ENCODE measurements at regions not wholly inside any gene's neighbourhood (a gene's known extent, or its start where the extent isn't known, plus 50 kb on each side); places are given as distances from the start of the nearest gene placed in this dataset.
"Not testable (repeated sequence)": the region's sequence is repeated elsewhere in the genome, so short reads cannot be mapped to it uniquely, and the experiment has no call there.

DNA sequence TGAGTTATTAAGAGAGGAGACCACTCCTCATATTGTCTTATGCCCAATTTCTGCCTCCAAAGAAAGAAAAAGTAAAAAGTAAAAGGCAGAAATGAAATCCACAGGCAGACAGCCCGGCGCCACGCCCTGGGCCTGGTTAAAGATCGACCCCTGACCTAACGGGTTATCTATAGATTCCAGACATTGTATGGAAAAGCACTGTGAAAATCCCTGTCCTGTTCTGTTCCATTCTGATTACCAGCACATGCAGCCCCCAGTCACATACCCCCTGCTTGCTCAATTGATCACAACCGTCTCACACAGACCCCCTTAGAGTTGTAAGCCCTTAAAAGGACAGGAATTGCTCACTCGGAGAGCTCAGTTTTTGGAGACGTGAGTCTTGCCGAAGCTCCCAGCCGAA lies 1086.6 kb upstream of the INTU start:
- not testable (repeated sequence) for DNase-seq

DNA sequence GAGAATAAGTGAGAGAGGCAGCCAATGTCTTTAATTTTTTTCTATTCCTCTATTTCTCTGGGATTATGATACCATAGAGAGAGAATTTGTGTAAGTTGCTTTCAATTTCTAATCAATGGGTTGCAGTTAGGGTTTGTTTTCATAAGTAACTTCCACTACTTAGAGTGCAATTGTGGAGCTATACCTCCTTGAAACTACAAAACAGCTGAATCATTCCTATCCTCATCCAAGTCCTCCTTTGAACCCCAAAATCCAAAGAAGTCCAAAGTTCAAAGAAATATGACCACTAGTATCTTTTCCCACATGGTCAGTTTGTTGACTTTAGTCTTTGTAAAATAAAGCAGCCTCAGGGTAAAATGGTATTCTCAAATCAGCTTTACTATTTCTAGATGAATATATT lies 1085.4 kb upstream of the INTU start:
- no peak for DNase-seq

DNA sequence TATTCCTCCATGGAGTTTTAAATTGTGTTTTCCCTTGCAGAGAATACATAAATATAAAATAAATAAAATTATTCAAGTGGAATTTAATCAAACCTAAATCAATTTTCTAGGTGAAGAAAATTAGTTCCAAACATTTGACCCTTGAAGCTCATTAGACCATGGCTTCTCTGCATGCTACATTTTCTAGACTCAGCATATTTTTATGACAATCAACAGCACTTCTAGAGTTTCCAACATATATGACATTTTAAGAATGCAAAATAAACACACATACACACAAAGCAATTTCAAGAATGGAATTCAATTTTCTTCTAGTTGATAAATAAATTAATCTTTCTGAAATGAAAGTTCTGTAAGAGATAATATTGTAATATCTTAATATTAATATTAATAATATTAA lies 1083.9 kb upstream of the INTU start:
- DNase-seq = no peak

DNA sequence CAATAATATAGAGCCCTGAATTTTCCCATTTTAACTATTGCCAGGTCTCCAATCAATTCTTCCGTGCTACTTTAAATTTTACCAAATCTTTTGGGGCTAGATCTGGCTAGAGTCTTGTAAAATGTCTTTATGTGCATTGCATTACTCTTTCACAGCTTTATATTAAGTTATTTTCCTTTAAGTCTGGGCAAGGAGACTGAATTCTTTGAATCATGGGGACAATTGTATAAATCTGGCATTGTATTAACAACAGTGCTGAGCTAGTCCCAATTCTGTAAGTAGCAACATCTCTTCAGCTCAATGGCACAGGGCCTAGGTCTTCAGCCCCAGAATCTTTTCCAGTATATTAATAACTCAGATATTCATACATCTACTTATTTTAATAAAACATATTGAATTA lies 1080.4 kb upstream of the INTU start:
- no peak for DNase-seq

DNA sequence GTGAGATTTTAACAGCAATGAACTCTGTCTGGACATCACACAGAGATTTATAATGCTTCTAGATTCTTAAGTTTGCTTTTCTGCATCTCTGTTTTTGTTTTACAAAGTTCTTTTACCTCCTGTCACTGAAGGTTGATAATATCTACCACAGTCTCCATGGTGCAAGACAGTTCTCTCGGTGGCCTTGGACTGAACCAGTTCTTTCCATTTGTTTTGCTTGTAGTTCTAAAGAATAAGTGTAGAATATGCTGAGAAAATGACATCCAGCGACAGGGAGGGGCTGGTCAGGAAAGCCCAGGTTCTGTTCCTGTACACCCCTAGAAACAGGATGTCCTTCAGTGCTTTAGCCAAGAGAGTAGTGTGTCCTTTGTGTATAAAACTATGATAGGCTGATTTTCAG lies 1079.5 kb upstream of the INTU start:
- DNase-seq = no peak

DNA sequence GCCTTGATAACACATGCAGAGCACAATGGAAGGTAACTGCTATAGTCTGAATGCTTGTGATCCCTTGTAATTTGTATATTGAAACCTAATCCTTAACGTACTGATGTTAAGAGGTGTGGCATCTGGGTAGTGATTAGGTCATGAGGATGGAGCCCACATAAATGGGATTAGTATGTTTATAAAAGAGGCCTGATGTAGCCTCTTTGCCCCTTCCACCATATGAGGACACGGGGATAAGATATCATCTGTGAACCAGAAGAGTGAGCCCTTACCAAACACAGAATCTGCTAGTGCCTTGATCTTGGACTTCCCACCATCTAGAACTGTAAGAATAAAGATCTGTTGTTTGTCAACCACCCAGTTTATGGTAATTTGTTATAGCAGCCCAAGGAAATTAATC lies 1074.2 kb upstream of the INTU start:
- DNase-seq = no peak

DNA sequence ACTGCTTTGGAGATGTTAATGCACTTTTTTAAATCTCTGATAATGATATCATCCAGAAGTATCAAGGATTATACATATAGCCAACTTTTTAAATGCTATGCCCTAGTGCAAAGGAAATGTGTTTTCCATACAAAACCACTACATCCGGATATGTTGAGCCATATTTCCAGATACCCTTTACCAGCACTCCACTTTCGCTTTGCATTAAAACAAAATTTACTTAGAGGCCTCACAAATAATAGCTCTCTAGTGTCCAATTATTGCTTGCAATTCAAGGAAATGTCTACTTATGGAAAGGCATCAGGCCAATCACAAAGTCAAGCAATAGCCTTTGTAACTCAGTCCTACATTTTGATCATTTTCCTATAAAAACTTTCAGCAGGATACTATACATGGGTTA lies 1072.8 kb upstream of the INTU start:
- DNase-seq = no peak

DNA sequence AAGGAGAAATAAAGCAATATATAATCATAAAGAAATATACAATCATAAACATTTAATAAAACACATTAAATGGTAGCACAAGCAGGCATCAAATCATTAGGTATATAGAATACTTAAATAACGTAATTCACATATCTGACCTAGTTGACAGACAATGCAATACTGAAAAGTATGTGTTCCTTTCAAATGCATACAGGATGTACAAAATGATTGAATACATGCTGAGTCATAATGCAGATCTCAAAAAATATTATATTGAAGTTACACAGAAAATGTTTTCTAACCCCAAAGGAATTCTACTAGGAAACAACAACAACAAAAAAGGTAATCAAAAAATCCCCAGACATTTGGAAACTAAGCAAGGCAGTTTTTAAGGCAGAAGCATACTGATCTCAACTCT lies 1072.0 kb upstream of the INTU start:
- no peak for DNase-seq

DNA sequence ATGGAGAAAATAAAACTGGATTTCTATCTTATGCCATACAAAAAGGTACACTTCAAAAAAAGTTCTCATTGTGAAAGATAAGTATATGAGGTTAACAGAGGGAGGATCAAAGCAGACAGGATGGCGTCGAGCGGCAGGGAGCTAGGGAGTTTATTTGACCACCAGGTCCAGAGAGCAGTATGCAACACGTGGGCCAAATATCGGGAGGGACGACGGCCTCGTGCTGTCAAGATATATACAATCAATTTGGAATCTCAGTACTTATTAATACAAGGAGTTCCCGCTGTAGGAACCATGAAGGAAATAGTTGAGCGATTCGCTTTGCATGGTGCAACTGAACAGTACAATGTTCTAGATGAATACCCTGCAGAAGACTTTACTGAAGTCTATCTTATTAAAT lies 1069.4 kb upstream of the INTU start:
- DNase-seq = no peak

DNA sequence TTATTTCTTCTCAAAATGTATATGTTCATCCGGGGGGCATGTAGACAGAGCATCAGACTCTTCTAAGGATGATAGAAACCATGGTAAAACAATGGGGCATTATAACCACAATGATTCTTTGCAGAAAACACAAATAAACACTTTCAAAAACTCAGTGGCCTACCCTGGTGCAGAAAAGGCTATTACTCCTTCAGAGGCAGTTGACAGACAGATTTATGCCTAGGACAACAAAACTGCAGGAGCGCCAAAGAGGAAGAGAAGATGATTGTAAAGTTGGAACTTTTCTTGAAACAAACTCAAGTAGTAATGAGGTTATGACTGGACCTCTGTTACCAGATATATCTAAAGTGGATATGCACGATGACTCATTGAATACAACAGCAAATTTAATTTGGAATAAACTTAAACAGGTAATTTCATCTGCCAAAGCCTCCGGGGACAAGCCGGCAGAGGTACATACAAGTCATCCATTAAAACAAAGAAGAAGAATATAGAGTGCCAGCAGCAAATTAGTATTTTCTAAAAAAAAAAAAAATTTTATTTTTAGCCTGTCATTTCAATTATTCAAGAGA lies 1068.4 kb upstream of the INTU start:
- no peak for DNase-seq

DNA sequence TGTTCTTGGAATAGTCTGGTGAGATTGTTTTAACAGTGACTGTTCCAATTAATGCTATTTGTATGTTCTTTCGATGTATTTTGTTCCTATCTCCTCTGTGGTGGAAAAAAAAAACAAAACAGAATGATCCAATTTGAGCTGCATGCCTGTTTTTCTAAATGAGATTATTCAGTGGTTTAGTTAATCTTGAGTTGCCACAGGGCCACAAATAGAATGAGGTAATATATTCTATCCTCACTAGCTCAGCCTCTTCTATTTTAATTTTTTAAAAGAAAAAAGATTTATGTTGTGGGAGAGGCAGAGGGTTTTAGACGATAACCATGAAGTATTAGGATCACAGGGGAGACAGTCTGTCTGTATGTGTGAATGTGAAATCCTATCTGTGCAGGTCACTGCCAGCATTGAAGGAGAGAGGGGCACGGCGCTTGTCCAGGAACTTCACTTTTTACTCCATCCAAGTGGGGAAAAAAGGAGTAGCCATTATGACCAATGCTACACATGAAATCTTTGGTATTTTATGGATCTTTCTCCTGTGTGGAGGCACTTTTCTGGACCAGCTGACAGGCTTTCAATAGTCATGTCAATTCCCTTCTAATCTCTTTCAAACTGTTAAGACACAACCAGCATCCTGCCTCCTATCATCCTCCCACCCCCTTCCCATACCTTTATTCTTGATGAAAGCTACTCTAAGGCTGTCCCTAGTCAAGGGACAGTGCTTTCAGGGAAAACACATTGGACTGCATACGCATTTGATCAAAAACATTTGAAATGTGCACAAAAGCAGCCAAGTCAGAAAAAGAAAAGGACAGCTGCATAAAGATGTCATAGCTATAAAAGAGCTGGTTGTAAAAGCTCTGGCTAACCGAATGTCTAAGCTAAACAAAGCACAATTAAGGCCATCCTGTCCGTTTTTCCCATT lies 1063.8 kb upstream of the INTU start:
- no peak for DNase-seq

DNA sequence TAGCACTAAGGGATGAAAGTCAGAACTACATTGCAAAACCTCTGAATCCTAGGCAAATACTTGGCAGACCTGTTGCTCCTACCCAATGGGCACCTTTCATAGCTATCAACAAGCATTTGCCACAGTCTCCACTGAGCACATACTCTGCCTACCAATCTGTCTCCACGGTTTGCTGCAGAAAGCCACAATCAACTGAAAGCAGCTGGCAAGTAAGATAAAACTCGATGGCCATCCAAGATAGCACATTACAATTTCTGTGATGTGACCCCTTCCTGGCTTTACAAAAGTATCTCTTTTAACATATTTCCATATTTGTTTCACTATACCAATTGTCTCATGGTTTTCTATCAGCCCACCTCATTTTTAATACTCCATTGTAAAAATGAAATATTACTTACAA lies 1060.5 kb upstream of the INTU start:
- no peak for DNase-seq

DNA sequence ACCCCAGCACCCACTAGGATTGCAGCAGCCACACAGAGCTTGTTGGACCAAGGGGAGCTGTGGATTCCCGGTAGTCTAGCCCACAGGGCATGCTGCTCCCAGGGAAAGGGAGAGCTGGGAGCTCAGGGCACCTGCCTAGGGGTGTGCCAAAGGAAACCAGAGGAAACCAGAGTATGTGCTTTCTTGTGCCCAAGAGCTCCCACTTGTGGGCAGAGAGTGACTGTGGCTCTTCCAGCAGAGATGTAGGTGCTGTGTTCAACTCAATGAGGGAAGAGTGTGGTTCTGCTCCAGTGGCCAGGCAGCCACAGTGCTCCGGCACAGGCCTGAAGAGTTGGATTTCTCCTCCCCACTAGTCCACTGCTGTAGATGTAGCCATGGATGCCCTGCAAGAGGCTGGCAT lies 1050.0 kb upstream of the INTU start:
- DNase-seq = no peak

DNA sequence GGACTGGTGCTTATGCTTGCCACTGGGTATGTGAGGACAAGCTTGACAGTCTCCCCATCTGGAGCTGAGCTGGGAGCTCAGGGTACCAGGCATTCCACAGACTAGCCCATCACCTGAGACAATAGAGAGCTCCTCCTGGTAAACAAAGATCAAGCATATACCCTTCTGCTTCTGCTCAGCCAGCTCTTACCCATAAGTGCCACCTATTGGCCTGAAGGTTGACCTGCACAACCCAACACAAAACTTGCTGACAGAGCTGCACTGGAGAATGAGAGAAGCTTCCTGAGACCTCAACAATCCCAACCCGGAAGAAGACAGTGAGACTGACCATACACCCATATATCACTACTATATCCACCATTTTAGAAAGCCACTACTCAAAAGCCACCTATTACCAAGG lies 1049.2 kb upstream of the INTU start:
- DNase-seq = no peak

DNA sequence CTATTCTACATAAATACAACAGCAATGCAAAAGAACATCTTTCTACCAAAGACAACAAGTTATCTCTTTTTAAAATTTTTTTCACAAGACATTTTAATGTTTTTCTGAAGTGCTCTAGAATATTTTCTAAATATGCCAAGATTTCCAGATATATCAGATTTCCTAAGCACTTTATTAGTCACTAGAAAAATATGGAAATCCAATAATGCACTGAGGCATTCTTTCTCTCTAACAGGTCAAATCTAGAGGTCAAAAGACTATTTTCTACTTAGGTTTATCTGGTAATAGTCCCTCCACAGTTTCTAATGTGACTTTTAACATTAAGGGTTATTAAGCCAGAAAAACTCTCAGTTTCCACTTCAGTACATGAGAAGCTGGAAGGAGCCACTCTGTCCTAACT lies 1041.2 kb upstream of the INTU start:
- no peak for DNase-seq

DNA sequence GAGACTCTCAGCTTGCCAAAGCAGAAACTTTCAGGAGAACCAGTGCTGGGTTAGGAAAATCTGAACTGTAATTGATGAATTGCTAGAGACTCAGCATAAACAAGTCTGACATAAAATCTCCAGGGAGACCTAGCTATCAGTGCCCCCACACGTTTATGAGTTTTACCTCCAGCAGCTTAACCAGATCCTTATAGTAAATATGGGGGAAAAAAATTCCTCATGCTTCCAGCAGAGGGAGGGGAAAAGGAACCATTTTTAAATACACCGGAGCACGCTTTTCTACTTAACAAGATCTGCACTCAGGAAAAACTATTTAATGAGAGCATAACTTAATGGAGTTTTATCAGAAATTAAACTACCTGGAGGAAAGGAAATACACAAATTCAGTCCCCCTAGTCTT lies 1040.7 kb upstream of the INTU start:
- no peak for DNase-seq

DNA sequence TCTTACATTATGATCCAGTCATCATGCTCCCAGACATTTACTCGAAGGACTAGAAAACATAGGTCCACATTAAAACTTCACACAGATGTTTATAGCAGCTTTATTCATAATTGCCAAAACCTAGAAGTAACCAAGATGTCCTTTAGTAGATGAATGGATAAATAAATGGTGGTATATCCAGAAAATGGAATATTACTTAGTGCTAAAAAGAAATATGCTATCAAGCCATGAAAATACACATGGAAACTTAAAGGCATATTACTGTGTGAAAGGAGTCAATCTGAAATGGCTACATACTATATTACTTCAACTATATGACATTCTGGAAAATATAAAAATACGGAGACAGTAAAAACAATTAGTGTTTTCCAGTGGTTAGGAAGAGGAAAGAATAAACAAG lies 1039.1 kb upstream of the INTU start:
- no peak for DNase-seq

DNA sequence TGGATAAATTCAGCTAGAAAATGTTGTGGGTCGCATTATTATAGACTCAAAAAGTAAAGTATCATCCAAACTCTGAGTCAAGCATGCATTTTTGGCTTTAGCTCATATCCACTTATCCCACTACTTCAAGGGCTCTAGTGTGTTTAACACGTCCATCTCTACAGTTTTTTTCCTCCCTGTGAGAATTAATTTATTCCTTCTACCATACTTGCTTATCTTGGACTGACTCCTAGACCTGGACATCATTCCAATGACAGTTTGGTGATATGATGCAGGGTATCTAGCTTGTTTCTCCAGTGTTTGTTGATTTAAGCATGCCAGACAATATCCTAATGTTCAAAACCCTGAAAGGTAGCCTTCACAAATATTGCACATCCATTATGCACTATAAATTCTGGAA lies 1037.1 kb upstream of the INTU start:
- DNase-seq = no peak

DNA sequence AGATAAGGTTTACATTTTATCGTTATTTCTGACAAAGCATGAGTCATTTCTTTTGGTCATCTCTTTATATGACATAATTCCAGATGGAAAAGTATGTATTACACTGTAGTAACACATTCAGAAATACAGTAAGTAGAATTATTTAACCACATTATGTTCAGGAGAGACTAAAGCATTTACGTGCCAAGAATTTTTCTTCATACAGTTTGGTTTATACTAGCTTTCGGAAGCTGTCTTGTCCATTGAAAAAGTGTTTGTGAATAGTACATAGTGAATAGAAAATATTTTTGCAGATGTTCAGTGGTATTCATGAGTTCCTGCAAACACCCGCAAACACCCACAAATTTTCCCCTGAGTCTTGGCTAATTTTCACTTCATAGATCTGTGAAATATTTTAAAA lies 1033.0 kb upstream of the INTU start:
- DNase-seq = no peak

DNA sequence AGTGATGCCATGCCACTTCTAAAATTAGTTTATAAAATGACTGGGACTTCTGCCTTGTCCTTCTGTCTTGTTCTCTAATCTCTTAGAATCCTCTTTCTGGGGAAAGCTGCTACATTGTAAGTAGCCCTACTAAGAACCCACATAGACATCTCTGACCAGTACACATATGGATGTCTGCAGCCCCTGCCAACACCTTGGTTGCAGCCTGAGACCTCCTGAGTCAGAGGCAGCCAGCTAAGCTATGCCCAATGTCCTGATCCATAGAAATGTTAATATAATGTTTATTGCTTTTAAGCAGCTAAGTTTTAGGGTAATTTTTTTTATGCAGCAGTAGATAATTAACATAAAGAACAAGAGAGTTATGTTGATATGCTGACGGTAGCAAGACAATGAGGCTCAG lies 1029.5 kb upstream of the INTU start:
- DNase-seq = no peak

DNA sequence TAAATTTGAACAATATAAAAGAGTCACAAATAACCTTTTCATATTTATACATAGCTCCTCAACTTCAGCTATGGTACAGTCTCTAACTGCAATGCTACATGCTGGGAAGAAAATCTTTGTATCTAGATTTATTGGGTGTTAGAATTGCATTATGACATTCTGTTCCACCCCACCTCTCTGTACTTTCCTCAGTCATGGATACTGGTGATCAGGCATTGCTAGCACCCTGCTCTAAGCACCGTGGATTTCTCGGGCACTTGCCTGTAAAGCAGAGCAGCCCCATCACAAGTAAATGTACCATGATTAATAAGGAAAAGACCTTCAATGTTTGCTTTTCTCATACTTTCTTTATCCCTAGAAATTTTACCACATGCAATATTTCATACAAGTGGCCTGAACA lies 1028.9 kb upstream of the INTU start:
- no peak for DNase-seq

DNA sequence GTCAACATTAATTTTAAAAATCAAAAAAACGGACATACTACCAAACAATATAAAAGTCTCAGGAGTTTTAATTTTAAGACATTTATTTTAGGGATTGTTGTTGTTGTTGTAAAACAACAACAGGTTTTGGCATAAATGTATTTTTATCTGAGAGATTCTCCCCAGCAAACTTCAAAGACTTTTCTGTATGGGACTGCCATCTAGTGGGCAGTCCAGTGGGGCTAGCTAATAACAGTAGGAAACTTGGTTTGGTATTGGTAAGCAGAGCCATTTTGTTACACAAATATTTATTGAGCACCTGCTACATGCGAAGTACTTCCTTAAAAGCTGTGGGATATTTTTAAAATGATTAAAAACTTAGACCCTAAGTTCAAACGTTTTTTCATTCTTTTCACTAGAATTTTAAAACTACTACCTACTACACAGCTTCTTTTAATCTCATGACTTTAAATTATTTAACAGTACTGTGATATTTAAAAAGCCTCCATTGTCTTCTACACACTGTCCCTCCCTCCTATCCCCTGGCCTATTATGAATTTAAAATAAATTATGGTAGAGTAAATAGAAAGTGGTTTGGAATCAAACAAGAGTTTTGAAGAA lies 1028.4 kb upstream of the INTU start:
- no peak for DNase-seq

DNA sequence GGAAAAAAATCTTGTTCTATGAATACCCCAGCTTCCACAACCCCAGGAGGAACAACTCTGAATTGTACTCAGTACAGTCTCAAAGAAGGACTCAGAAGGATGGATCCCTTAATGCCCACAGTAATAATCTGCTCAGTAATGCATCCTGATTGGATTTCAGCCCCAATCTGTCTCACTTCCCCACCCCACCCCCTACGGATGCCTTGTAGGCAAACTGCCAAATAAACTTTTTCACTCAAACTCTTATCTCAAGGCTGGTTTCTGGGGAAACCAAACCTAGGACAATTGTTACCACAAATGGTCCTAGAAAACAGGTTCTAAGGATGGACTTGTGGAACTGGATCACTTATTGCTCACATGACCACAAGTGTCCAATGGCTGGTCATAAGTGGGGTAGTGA lies 1021.8 kb upstream of the INTU start:
- DNase-seq = no peak

DNA sequence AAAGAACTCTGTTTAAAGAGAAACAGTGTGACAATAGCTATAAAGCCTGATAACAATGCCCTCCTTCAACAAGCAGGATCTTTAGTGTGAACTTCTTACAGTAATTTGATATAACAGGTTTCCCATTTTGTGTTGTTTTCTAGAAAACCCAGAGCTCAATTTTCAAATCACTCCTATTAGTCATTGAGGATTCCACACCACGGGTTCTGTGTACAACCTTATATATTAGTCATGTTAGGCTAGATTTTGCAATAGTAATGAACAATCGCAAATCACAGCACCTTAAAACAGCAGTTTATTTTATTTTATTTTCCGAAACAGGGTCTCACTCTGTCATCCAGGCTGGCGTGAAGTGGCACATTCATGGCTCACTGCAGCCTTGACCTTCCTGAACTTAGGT lies 1020.9 kb upstream of the INTU start:
- no peak for DNase-seq

All from 8988T (cell line).